ENCODE measurements at regions not wholly inside any gene's neighbourhood (a gene's known extent, or its start where the extent isn't known, plus 50 kb on each side); places are given as distances from the start of the nearest gene placed in this dataset.

DNA sequence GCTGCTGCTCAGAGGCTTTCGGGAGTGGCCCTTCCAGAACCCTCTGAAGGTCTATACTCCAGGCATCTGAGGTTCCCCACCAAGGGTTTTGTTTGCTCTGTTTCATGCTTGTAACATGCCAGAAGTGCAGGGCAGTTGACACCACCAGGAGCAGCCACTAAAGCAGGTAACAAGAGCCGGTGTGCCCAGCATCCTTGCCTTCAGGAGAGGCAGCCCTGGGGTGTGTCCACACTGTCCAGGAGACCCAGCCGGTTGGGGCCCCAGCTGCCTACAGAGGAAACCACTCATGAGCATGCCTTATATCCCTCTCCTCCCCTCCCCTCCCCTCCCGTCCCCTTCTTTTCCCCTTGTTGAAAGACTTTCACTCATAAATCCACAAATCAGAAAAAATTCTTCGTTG is 93.1 kb downstream of the CD8B2 start:
- TF ChIP-seq CEBPB (IDR thresholded peaks at IDR 0.05) (no peak), ZBTB7A (IDR thresholded peaks at IDR 0.05; ENCODE audit: low read depth) (no peak), CREB1 (IDR thresholded peaks at IDR 0.05; ENCODE audit: low read depth) (no peak), EP300 (IDR thresholded peaks at IDR 0.05; ENCODE audit: borderline replicate concordance) (no peak), TAF1 (IDR thresholded peaks at IDR 0.05; ENCODE audit: low read depth) (no peak), RAD21 (IDR thresholded peaks at IDR 0.05; ENCODE audit: low read depth) (no peak), EGR1 (IDR thresholded peaks at IDR 0.05) (no peak), FOXM1 (IDR thresholded peaks at IDR 0.05; ENCODE audit: borderline replicate concordance, low read depth) (no peak), TEAD4 (IDR thresholded peaks at IDR 0.05) (no peak), NFIC (IDR thresholded peaks at IDR 0.05) (no peak)
- TF ChIP-seq, protein P1, sequence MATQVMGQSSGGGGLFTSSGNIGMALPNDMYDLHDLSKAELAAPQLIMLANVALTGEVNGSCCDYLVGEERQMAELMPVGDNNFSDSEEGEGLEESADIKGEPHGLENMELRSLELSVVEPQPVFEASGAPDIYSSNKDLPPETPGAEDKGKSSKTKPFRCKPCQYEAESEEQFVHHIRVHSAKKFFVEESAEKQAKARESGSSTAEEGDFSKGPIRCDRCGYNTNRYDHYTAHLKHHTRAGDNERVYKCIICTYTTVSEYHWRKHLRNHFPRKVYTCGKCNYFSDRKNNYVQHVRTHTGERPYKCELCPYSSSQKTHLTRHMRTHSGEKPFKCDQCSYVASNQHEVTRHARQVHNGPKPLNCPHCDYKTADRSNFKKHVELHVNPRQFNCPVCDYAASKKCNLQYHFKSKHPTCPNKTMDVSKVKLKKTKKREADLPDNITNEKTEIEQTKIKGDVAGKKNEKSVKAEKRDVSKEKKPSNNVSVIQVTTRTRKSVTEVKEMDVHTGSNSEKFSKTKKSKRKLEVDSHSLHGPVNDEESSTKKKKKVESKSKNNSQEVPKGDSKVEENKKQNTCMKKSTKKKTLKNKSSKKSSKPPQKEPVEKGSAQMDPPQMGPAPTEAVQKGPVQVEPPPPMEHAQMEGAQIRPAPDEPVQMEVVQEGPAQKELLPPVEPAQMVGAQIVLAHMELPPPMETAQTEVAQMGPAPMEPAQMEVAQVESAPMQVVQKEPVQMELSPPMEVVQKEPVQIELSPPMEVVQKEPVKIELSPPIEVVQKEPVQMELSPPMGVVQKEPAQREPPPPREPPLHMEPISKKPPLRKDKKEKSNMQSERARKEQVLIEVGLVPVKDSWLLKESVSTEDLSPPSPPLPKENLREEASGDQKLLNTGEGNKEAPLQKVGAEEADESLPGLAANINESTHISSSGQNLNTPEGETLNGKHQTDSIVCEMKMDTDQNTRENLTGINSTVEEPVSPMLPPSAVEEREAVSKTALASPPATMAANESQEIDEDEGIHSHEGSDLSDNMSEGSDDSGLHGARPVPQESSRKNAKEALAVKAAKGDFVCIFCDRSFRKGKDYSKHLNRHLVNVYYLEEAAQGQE (IDR thresholded peaks at IDR 0.05; ENCODE audit: low read depth): no peak
- TF ChIP-seq, protein P2, sequence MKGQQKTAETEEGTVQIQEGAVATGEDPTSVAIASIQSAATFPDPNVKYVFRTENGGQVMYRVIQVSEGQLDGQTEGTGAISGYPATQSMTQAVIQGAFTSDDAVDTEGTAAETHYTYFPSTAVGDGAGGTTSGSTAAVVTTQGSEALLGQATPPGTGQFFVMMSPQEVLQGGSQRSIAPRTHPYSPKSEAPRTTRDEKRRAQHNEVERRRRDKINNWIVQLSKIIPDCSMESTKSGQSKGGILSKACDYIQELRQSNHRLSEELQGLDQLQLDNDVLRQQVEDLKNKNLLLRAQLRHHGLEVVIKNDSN (IDR thresholded peaks at IDR 0.05): no peak
- TF ChIP-seq, protein P3, sequence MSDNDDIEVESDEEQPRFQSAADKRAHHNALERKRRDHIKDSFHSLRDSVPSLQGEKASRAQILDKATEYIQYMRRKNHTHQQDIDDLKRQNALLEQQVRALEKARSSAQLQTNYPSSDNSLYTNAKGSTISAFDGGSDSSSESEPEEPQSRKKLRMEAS (IDR thresholded peaks at IDR 0.05): no peak

All from Ishikawa (cell line).